ENCODE measurements at regions not wholly inside any gene's neighbourhood (a gene's known extent, or its start where the extent isn't known, plus 50 kb on each side); places are given as distances from the start of the nearest gene placed in this dataset.

- Histone ChIP-seq H3K79me2 (ENCODE audit: control insufficient read depth in 1 of 2, insufficient read depth in 2 of 2, low read length in 2 of 2) (no peaks in the 10 kb centered on the region), H4K91ac (replicated peaks; ENCODE audit: insufficient read length, low read length) (no peak overlapping the region), H3K27ac (ENCODE audit: low read depth, low read length) (no peak overlapping the region), H3K23ac (ENCODE audit: insufficient read length) (no peak overlapping the region), H3K14ac (ENCODE audit: insufficient read length) (no peak overlapping the region), H3K79me1 (ENCODE audit: low read depth, low read length) (no peaks in the 10 kb centered on the region), H2AFZ (ENCODE audit: low read length) (no peak overlapping the region), H2BK12ac (ENCODE audit: low read depth, low read length) (peak overlapping the region; percentile 84; the same call in 1 of the 2 replicates), H3K9me3 (ENCODE audit: insufficient read depth in 2 of 2, low read depth in 1 of 2, low read length in 1 of 2) (no peaks in the 10 kb centered on the region), H3K36me3 (ENCODE audit: control insufficient read depth in 2 of 4, insufficient read depth in 4 of 4, low read length in 3 of 4) (no peaks in the 10 kb centered on the region), H2BK120ac (replicated peaks; ENCODE audit: low read depth, low read length) (no peak overlapping the region), H3K23me2 (ENCODE audit: low read depth, low read length) (no peaks in the 10 kb centered on the region; the same call in 1 of the 2 replicates), H3K27me3 (replicated peaks in 1 of 4; ENCODE audit: control insufficient read depth in 3 of 4, extremely low read depth in 1 of 4, insufficient read depth in 3 of 4, low read length in 3 of 4) (no peaks in the 10 kb centered on the region), H3K56ac (replicated peaks; ENCODE audit: insufficient read length, low read depth, low read length) (no peak overlapping the region), H3K9ac (replicated peaks in 1 of 4; ENCODE audit: extremely low read depth in 1 of 4, low read depth in 3 of 4, low read length in 3 of 4) (no peak overlapping the region), H2AK5ac (ENCODE audit: low read depth, low read length) (no peak overlapping the region; the same call in 1 of the 2 replicates), H3K4ac (replicated peaks; ENCODE audit: insufficient read length, low read depth, low read length) (no peak overlapping the region), H4K20me1 (replicated peaks in 1 of 2; ENCODE audit: control insufficient read depth in 1 of 2, insufficient read depth in 2 of 2, low read length in 2 of 2) (no peaks in the 10 kb centered on the region), H2BK5ac (ENCODE audit: low read depth, low read length) (no peak overlapping the region), H3K4me2 (ENCODE audit: insufficient read depth in 1 of 2, low read depth in 2 of 2, low read length in 2 of 2) (no peak overlapping the region; a peak in 1 of 4 replicates), H3K4me3 (ENCODE audit: extremely low read depth in 1 of 4, insufficient read depth in 2 of 4, low read depth in 3 of 4, low read length in 4 of 4) (no peak overlapping the region), H2BK20ac (ENCODE audit: low read length) (no peak overlapping the region), H4K5ac (ENCODE audit: insufficient read length, low read depth, low read length) (no peak overlapping the region), H3K18ac (ENCODE audit: extremely low read depth, low read length) (no peak overlapping the region), H3K4me1 (replicated peaks in 1 of 4; ENCODE audit: control insufficient read depth in 3 of 4, insufficient read depth in 4 of 4, low read length in 3 of 4) (peaks cover 0 to 9% (median 3%) of the 10 kb centered on the region in 4 experiments; a peak in 4 of 7 replicates), H2BK15ac (ENCODE audit: low read length) (no peak overlapping the region), H4K8ac (ENCODE audit: extremely low read depth, insufficient read depth, low read length) (no peak overlapping the region)
- ChIA-PET POLR2A (ENCODE audit: partially characterized antibody) (no interaction called here), CTCF (ENCODE audit: partially characterized antibody) (interaction anchor here (1.1 to 2.1 kb wide), 4 partner anchors 22 to 76 kb away, joined by 3 to 8 read pairs (median 4); no protein-coding TSS in a partner anchor)
- peak; percentile 13 for FAIRE-seq
- no peak for DNase-seq (ENCODE audit: low read depth in 1 of 2, low spot score in 2 of 2)
- WGBS, 2 experiments (ENCODE audit: extremely low coverage in 1 of 2, insufficient coverage in 1 of 2, insufficient read length in 1 of 2, insufficient replicate concordance in 2 of 2, low coverage in 1 of 2, low lambda C conversion rate in 2 of 2, missing lambda C conversion rate in 1 of 2) = 95% methylated on average over 6 of the region's 6 CpGs; no CpG with 5 or more reads in 1 of the 2 experiments
- TF ChIP-seq CBX5 (IDR thresholded peaks at IDR 0.05; ENCODE audit: low read depth, low read length) (no peak), POLR2A (IDR thresholded peaks at IDR 0.05; ENCODE audit: control extremely low read depth in 1 of 2, low read depth in 2 of 2, low read length in 2 of 2) (no peak), TEAD4 (IDR thresholded peaks at IDR 0.05; ENCODE audit: low read depth, low read length) (no peak), EP300 (IDR thresholded peaks at IDR 0.05; ENCODE audit: borderline replicate concordance in 1 of 2, low read depth in 2 of 2, low read length in 2 of 2) (no peak), JUND (IDR thresholded peaks at IDR 0.05; ENCODE audit: low read length) (no peak), EZH2 (IDR thresholded peaks at IDR 0.05; ENCODE audit: low read depth, low read length, severe bottlenecking) (no peak)
- TF ChIP-seq, protein P1, sequence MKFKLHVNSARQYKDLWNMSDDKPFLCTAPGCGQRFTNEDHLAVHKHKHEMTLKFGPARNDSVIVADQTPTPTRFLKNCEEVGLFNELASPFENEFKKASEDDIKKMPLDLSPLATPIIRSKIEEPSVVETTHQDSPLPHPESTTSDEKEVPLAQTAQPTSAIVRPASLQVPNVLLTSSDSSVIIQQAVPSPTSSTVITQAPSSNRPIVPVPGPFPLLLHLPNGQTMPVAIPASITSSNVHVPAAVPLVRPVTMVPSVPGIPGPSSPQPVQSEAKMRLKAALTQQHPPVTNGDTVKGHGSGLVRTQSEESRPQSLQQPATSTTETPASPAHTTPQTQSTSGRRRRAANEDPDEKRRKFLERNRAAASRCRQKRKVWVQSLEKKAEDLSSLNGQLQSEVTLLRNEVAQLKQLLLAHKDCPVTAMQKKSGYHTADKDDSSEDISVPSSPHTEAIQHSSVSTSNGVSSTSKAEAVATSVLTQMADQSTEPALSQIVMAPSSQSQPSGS (IDR thresholded peaks at IDR 0.05; ENCODE audit: low read length) = no peak
These were observed 201.6 kb downstream of the SH2D4B start for GRCh38 chr10:80739328-80739727.
